ENCODE measurements at regions not wholly inside any gene's neighbourhood (a gene's known extent, or its start where the extent isn't known, plus 50 kb on each side); places are given as distances from the start of the nearest gene placed in this dataset.

DNA sequence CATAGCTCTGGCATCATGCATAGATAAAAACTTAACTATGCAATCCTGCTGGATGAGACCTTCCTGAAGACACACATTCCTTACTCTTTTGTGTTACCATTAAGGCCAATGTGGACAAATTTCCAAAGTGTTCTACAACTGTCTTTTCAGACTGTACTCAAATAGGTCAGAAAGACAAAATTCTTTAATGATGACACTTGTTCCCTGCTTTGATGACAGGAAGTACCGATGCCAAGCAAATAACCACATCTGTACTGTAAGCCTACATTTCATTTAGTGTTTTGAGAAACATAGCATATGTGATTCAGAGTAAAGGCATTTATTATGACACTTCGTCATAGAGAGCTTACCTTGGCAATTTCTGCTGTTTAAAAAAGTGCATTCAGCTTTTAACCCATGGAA lies 55.0 kb downstream of the PMAIP1 start (continued):
- TF ChIP-seq, protein P1, sequence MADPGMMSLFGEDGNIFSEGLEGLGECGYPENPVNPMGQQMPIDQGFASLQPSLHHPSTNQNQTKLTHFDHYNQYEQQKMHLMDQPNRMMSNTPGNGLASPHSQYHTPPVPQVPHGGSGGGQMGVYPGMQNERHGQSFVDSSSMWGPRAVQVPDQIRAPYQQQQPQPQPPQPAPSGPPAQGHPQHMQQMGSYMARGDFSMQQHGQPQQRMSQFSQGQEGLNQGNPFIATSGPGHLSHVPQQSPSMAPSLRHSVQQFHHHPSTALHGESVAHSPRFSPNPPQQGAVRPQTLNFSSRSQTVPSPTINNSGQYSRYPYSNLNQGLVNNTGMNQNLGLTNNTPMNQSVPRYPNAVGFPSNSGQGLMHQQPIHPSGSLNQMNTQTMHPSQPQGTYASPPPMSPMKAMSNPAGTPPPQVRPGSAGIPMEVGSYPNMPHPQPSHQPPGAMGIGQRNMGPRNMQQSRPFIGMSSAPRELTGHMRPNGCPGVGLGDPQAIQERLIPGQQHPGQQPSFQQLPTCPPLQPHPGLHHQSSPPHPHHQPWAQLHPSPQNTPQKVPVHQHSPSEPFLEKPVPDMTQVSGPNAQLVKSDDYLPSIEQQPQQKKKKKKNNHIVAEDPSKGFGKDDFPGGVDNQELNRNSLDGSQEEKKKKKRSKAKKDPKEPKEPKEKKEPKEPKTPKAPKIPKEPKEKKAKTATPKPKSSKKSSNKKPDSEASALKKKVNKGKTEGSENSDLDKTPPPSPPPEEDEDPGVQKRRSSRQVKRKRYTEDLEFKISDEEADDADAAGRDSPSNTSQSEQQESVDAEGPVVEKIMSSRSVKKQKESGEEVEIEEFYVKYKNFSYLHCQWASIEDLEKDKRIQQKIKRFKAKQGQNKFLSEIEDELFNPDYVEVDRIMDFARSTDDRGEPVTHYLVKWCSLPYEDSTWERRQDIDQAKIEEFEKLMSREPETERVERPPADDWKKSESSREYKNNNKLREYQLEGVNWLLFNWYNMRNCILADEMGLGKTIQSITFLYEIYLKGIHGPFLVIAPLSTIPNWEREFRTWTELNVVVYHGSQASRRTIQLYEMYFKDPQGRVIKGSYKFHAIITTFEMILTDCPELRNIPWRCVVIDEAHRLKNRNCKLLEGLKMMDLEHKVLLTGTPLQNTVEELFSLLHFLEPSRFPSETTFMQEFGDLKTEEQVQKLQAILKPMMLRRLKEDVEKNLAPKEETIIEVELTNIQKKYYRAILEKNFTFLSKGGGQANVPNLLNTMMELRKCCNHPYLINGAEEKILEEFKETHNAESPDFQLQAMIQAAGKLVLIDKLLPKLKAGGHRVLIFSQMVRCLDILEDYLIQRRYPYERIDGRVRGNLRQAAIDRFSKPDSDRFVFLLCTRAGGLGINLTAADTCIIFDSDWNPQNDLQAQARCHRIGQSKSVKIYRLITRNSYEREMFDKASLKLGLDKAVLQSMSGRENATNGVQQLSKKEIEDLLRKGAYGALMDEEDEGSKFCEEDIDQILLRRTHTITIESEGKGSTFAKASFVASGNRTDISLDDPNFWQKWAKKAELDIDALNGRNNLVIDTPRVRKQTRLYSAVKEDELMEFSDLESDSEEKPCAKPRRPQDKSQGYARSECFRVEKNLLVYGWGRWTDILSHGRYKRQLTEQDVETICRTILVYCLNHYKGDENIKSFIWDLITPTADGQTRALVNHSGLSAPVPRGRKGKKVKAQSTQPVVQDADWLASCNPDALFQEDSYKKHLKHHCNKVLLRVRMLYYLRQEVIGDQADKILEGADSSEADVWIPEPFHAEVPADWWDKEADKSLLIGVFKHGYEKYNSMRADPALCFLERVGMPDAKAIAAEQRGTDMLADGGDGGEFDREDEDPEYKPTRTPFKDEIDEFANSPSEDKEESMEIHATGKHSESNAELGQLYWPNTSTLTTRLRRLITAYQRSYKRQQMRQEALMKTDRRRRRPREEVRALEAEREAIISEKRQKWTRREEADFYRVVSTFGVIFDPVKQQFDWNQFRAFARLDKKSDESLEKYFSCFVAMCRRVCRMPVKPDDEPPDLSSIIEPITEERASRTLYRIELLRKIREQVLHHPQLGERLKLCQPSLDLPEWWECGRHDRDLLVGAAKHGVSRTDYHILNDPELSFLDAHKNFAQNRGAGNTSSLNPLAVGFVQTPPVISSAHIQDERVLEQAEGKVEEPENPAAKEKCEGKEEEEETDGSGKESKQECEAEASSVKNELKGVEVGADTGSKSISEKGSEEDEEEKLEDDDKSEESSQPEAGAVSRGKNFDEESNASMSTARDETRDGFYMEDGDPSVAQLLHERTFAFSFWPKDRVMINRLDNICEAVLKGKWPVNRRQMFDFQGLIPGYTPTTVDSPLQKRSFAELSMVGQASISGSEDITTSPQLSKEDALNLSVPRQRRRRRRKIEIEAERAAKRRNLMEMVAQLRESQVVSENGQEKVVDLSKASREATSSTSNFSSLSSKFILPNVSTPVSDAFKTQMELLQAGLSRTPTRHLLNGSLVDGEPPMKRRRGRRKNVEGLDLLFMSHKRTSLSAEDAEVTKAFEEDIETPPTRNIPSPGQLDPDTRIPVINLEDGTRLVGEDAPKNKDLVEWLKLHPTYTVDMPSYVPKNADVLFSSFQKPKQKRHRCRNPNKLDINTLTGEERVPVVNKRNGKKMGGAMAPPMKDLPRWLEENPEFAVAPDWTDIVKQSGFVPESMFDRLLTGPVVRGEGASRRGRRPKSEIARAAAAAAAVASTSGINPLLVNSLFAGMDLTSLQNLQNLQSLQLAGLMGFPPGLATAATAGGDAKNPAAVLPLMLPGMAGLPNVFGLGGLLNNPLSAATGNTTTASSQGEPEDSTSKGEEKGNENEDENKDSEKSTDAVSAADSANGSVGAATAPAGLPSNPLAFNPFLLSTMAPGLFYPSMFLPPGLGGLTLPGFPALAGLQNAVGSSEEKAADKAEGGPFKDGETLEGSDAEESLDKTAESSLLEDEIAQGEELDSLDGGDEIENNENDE (IDR thresholded peaks at IDR 0.05; ENCODE audit: insufficient replicate concordance, low read length), result no peak
- TF ChIP-seq TBP (IDR thresholded peaks at IDR 0.05; ENCODE audit: low read depth, low read length) (no peak), EP300 (IDR thresholded peaks at IDR 0.05; ENCODE audit: borderline replicate concordance in 1 of 2, low read depth in 2 of 2, low read length in 2 of 2) (no peak)

All from H1 (cell line).